Common myeloid progenitor, CD34-positive (primary cell): ENCODE measurements at regions not wholly inside any gene's neighbourhood (a gene's known extent, or its start where the extent isn't known, plus 50 kb on each side); places are given as distances from the start of the nearest gene placed in this dataset.
"Not testable (repeated sequence)": the region's sequence is repeated elsewhere in the genome, so short reads cannot be mapped to it uniquely, and the experiment has no call there.

Source experiments
- CTCF ChIA-PET: fragments of 350-600 bp; sonication (Branson Sonifier 250); formaldehyde crosslinking; loops from one replicate; lab custom pipeline; 2021; ENCODE audit warnings: antibody characterized with exemption; lab: Charles Lee
- POLR2A ChIA-PET: fragments of 350-600 bp; sonication (Branson Sonifier 250); formaldehyde crosslinking; loops from one replicate; lab custom pipeline; 2021; ENCODE audit warnings: antibody characterized with exemption; lab: Charles Lee
- DNase-seq, 3 donors: peaks; one replicate each; pipeline versions ENCODE4 v3.0.0 to v3.0.0-alpha.2; 2013
- H3K27ac ChIP-seq, 2 experiments: 1 replicate in 1 of 2; 2 replicates in 1 of 2; pipeline ENCODE4 v1.7.0; 2013; ENCODE audit warnings: inconsistent platforms in 2 of 2, low read length in 2 of 2, mild to moderate bottlenecking in 2 of 2, low read depth in 1 of 2, moderate library complexity in 1 of 2; ENCODE audit not compliant: severe bottlenecking in 2 of 2, insufficient read depth in 1 of 2, poor library complexity in 1 of 2
- H3K27me3 ChIP-seq, 5 experiments: replicated peaks in 2 of 5; 1 replicate in 3 of 5; 2 replicates in 2 of 5; pipeline versions ENCODE4 v1.6.1 to v1.7.0; 2013; ENCODE audit warnings: low read length in 4 of 5, mild to moderate bottlenecking in 2 of 5, moderate library complexity in 2 of 5, inconsistent platforms in 1 of 5; ENCODE audit not compliant: insufficient read depth in 5 of 5, control insufficient read depth in 4 of 5
- H3K36me3 ChIP-seq, 4 experiments: 1 replicate in 2 of 4; 2 replicates in 2 of 4; pipeline versions ENCODE4 v1.6.1 to v1.7.0; 2013; ENCODE audit warnings: low read length in 3 of 4, control low read depth in 1 of 4, mild to moderate bottlenecking in 1 of 4; ENCODE audit not compliant: control insufficient read depth in 4 of 4, insufficient read depth in 4 of 4
- H3K4me1 ChIP-seq, 4 experiments: 1 replicate in 3 of 4; 2 replicates in 1 of 4; pipeline versions ENCODE4 v1.6.1 to v1.7.1; 2013; ENCODE audit warnings: low read length in 3 of 4, mild to moderate bottlenecking in 3 of 4, control low read depth in 1 of 4, inconsistent platforms in 1 of 4, moderate library complexity in 1 of 4; ENCODE audit not compliant: control insufficient read depth in 4 of 4, insufficient read depth in 4 of 4; ENCODE audit errors: control extremely low read depth in 1 of 4
- H3K4me3 ChIP-seq, 7 experiments: 1 replicate in 4 of 7; 2 replicates in 3 of 7; pipeline versions ENCODE4 v1.5.1 to v1.7.0; 2013; ENCODE audit warnings: mild to moderate bottlenecking in 7 of 7, low read length in 6 of 7, moderate library complexity in 6 of 7, inconsistent platforms in 2 of 7, low read depth in 2 of 7, control low read depth in 1 of 7; ENCODE audit not compliant: insufficient read depth in 4 of 7, control insufficient read depth in 1 of 7; ENCODE audit errors: extremely low read depth in 1 of 7
- H3K9me3 ChIP-seq, 5 experiments: 1 replicate in 4 of 5; 2 replicates in 1 of 5; pipeline versions ENCODE4 v1.6.1 to v1.7.1; 2013; ENCODE audit warnings: low read length in 4 of 5, mild to moderate bottlenecking in 2 of 5, inconsistent platforms in 1 of 5, low read depth in 1 of 5, moderate library complexity in 1 of 5; ENCODE audit not compliant: control insufficient read depth in 4 of 5, insufficient read depth in 2 of 5; ENCODE audit errors: control extremely low read depth in 1 of 5
- WGBS: methylation state at CpG from one replicate; pipeline ENCODE4 v1.1.5; 2013; ENCODE audit not compliant: insufficient coverage; 5-methylcytosine and 5-hydroxymethylcytosine counted together

GRCh38 chr5:87127426-87127825 lies 140.3 kb upstream of the RASA1 start:
- DNase-seq: no peak
- ChIA-PET CTCF (interaction anchor here (1.1 kb wide), 1 partner anchor 9 kb away, joined by 3 read pairs; no protein-coding TSS in a partner anchor), POLR2A (no interaction called here)
- Histone ChIP-seq H3K4me1 (peaks cover 0 to 6% (median 4%) of the 10 kb centered on the region in 4 experiments), H3K9me3 (no peaks in the 10 kb centered on the region), H3K27me3 (no peaks in the 10 kb centered on the region), H3K27ac (no peak overlapping the region), H3K4me3 (no peak overlapping the region), H3K36me3 (no peaks in the 10 kb centered on the region)
- no CpG with 5 or more reads among the region's 1 CpG for WGBS

DNA sequence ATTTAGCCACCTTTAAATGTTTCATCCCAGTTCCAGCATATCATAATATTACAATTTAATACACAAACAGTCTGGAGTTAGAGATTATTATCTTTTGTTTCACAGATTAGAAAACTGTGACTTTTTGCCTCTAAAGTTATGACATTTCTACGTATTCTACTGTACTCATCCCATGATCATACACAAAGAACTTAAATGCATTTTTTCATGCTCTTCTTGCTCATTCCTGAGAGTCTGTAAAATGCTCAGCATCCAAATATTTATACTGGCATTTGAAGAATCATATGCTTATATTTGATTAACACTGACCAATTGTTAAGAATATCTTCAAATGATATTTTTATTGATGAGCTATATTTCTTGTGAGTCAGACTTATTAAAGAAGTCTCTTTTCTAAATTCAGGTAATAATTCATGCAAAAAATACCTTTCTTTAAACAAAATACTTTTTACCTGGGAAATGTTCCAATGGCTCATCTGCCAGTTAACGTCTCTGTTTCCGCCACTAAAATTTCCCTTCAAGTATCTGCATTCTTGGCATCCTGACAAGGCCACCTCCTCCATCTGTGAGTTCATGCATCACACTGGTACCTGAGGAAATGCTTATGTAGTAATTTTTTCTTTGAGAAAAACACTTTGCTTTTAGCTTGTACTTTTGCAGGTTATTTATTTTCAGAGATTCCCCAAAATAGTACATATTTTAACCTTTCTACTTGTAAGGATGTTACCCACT lies 139.6 kb upstream of the RASA1 start:
- POLR2A ChIA-PET: no interaction called here
- no peak overlapping the region for H3K4me3 ChIP-seq
- no CpG with 5 or more reads among the region's 3 CpGs for WGBS
- H3K27me3 ChIP-seq: no peaks in the 10 kb centered on the region
- no peaks in the 10 kb centered on the region for H3K36me3 ChIP-seq
- DNase-seq: no peak
- no peaks in the 10 kb centered on the region for H3K9me3 ChIP-seq
- CTCF ChIA-PET: interaction anchor here (0.7 kb wide), 1 partner anchor 11 kb away, joined by 3 read pairs; no protein-coding TSS in a partner anchor
- no peak overlapping the region for H3K27ac ChIP-seq
- H3K4me1 ChIP-seq: peaks cover 0 to 4% (median under 1%) of the 10 kb centered on the region in 4 experiments

DNA sequence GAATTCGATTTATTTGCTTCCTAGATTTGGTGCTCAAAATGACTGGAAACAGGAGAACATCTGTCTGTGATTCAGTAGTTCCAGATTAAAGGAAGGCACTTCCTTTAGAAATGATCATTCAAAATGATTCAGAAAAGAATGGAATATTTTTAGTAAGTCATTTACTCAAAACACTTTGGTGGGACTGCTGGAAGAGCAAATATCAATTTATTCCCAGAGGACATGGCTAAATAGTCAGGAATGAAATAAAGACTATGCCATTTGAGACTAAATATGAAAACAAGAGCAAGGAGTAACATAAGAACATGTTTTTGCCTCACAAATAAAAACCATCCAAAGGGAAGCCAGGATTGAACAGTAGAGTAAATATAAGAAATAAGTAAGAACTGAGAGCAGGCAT lies 138.6 kb upstream of the RASA1 start:
- no peaks in the 10 kb centered on the region for H3K27me3 ChIP-seq
- peaks cover 0 to 4% (median 0%) of the 10 kb centered on the region in 4 experiments for H3K4me1 ChIP-seq
- WGBS: 100% methylated on average over 1 of the region's 1 CpG
- H3K36me3 ChIP-seq: no peaks in the 10 kb centered on the region
- POLR2A ChIA-PET: no interaction called here
- no peak for DNase-seq
- H3K9me3 ChIP-seq: no peaks in the 10 kb centered on the region
- H3K4me3 ChIP-seq: no peak overlapping the region
- H3K27ac ChIP-seq: no peak overlapping the region
- CTCF ChIA-PET: interaction anchor here (0.7 kb wide), 1 partner anchor 12 kb away, joined by 3 read pairs; no protein-coding TSS in a partner anchor

GRCh38 chr5:87132696-87133095 lies 135.0 kb upstream of the RASA1 start:
- H3K4me3 ChIP-seq: no peak overlapping the region
- no peaks in the 10 kb centered on the region for H3K9me3 ChIP-seq
- POLR2A ChIA-PET: no interaction called here
- H3K36me3 ChIP-seq: no peaks in the 10 kb centered on the region
- no peaks in the 10 kb centered on the region for H3K27me3 ChIP-seq
- CTCF ChIA-PET: no interaction called here
- DNase-seq: no peak
- H3K4me1 ChIP-seq: peaks cover 0 to 4% (median 1%) of the 10 kb centered on the region in 4 experiments
- no peak overlapping the region for H3K27ac ChIP-seq

DNA sequence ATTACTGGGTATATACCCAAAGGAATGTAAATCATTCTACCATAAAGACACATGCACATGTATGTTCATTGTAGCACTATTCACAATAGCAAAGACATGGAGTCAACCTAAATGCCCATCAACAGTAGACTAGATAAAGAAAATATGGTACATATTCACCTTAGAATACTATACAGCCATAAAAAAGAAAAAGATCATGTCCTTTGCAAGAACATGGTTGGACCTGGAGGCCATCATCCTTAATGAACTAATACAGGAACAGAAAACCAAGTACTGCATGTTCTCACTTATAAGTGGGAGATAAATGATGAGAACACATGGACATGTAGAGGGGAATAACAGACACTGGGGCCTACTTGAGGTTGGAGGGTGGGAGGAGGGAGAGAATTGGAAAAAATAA lies 133.2 kb upstream of the RASA1 start:
- POLR2A ChIA-PET, H3K4me1 ChIP-seq, H3K4me3 ChIP-seq, H3K27ac ChIP-seq, DNase-seq, H3K36me3 ChIP-seq, H3K27me3 ChIP-seq, H3K9me3 ChIP-seq: not testable (repeated sequence)
- CTCF ChIA-PET: interaction anchor here (1.1 kb wide), 1 partner anchor 17 kb away, joined by 3 read pairs; no protein-coding TSS in a partner anchor

- H3K9me3 ChIP-seq: no peaks in the 10 kb centered on the region
- no peak overlapping the region for H3K27ac ChIP-seq
- DNase-seq: no peak
- WGBS: 20% methylated on average over 1 of the region's 1 CpG
- ChIA-PET CTCF (no interaction called here), POLR2A (no interaction called here)
- no peaks in the 10 kb centered on the region for H3K36me3 ChIP-seq
- no peaks in the 10 kb centered on the region for H3K27me3 ChIP-seq
- H3K4me3 ChIP-seq: no peak overlapping the region
- peaks cover 0 to 4% (median 1%) of the 10 kb centered on the region in 4 experiments for H3K4me1 ChIP-seq
These were observed 131.6 kb upstream of the RASA1 start for GRCh38 chr5:87136096-87136495.

GRCh38 chr5:87136733-87137132 lies 130.9 kb upstream of the RASA1 start:
- H3K36me3 ChIP-seq: no peaks in the 10 kb centered on the region
- WGBS: no CpG with 5 or more reads among the region's 1 CpG
- no peak overlapping the region for H3K27ac ChIP-seq
- ChIA-PET POLR2A (no interaction called here), CTCF (interaction anchor here (0.9 kb wide), 1 partner anchor 10 kb away, joined by 3 read pairs; no protein-coding TSS in a partner anchor)
- no peaks in the 10 kb centered on the region for H3K27me3 ChIP-seq
- peaks cover 0 to 4% (median 1%) of the 10 kb centered on the region in 4 experiments for H3K4me1 ChIP-seq
- H3K4me3 ChIP-seq: no peak overlapping the region
- no peak for DNase-seq
- no peaks in the 10 kb centered on the region for H3K9me3 ChIP-seq
